Thoracic aorta (tissue), 2 donors: ENCODE measurements at regions not wholly inside any gene's neighbourhood (a gene's known extent, or its start where the extent isn't known, plus 50 kb on each side); places are given as distances from the start of the nearest gene placed in this dataset.

Experiments
- ATAC-seq: fragments of 150-250 bp; one replicate; pipeline ENCODE4 v1.8.0; 2017; ENCODE audit warnings: low read depth; ENCODE audit not compliant: insufficient number of reproducible peaks, low FRiP score
- DNase-seq: peaks from one replicate; pipeline ENCODE4 v3.0.0-alpha.2; 2020; ENCODE audit warnings: low spot score
- H3K27ac ChIP-seq, 2 donors: fragments of 200-600 bp; sonication (generic); 1 replicate in 1 of 2; 2 replicates in 1 of 2; pipeline ENCODE4 v1.5.1; 2016; ENCODE audit warnings: mild to moderate bottlenecking in 2 of 2, moderate library complexity in 2 of 2
- H3K27me3 ChIP-seq: fragments of 200-600 bp; sonication (generic); replicated peaks from 2 replicates; pipeline ENCODE4 v1.6.0; 2016; ENCODE audit warnings: mild to moderate bottlenecking; ENCODE audit not compliant: insufficient read depth
- H3K36me3 ChIP-seq: fragments of 200-600 bp; sonication (generic); one replicate; pipeline ENCODE4 v1.5.1; 2016
- H3K4me1 ChIP-seq, 2 donors: fragments of 200-600 bp; sonication (generic); 1 replicate in 1 of 2; 2 replicates in 1 of 2; pipeline versions ENCODE4 v1.5.1 to v1.6.0; 2016; ENCODE audit warnings: low read depth in 2 of 2, mild to moderate bottlenecking in 1 of 2; ENCODE audit not compliant: control insufficient read depth in 1 of 2
- H3K4me3 ChIP-seq: fragments of 200-600 bp; sonication (generic); 2 replicates; pipeline ENCODE4 v1.5.1; 2016; ENCODE audit warnings: mild to moderate bottlenecking
- H3K9me3 ChIP-seq: fragments of 200-600 bp; sonication (generic); 2 replicates; pipeline ENCODE4 v1.5.1; 2016
- CTCF ChIP-seq: fragments of 200-600 bp; sonication (generic); IDR thresholded peaks from one replicate; pipeline ENCODE4 v1.5.1; 2019; ENCODE audit warnings: antibody characterized with exemption

DNA sequence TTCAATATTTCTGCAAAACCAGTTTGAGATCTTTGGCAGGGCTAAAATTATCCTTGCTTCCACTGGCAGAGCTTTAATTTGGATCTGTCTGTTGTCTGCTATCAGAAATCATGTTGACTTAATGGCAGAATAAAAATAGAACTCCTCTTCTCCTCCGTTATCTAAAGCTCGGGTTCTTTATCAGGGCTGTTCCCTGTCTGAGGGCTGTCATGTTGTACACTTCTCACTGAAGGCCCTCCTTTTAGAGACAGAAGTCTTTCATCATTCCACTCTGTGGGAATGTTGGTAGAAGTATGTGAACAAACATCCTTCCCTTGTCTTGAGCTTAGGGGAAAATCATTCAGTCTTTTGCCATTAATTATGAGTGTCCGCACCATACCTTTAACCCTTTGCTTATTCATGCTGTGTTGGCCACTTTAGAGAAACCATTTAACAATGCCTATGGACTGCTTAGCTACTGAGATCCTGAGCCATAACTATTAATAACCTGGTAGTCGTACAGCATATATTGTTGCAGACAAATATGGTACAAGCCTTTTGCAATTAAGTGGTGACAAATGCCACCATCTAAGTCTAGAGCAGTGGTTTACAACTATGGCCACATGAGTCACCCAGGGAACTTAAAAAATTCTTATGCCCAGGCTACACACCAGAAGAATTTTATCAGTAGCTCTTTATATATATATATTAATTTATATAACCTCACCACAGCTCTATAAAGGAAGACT lies 226.0 kb upstream of the TPM1 start:
- Histone ChIP-seq H3K27me3 (no peaks in the 10 kb centered on the region), H3K36me3 (peaks cover 20% of the 10 kb centered on the region), H3K4me1 (peaks cover 0 to 7% of the 10 kb centered on the region in 2 donors), H3K4me3 (no peak overlapping the region), H3K9me3 (no peaks in the 10 kb centered on the region), H3K27ac (no peak overlapping the region)
- DNase-seq (no peak), ATAC-seq (no peak)
- no peak for TF ChIP-seq CTCF

GRCh38 chr15:62818691-62819090 lies 223.9 kb upstream of the TPM1 start:
- Histone ChIP-seq H3K4me3 (no peak overlapping the region), H3K4me1 (peaks cover 0 to 9% of the 10 kb centered on the region in 2 donors), H3K36me3 (peaks cover 11% of the 10 kb centered on the region), H3K27me3 (no peaks in the 10 kb centered on the region), H3K9me3 (no peaks in the 10 kb centered on the region), H3K27ac (no peak overlapping the region)
- no peak for TF ChIP-seq CTCF
- ATAC-seq (no peak), DNase-seq (no peak)

DNA sequence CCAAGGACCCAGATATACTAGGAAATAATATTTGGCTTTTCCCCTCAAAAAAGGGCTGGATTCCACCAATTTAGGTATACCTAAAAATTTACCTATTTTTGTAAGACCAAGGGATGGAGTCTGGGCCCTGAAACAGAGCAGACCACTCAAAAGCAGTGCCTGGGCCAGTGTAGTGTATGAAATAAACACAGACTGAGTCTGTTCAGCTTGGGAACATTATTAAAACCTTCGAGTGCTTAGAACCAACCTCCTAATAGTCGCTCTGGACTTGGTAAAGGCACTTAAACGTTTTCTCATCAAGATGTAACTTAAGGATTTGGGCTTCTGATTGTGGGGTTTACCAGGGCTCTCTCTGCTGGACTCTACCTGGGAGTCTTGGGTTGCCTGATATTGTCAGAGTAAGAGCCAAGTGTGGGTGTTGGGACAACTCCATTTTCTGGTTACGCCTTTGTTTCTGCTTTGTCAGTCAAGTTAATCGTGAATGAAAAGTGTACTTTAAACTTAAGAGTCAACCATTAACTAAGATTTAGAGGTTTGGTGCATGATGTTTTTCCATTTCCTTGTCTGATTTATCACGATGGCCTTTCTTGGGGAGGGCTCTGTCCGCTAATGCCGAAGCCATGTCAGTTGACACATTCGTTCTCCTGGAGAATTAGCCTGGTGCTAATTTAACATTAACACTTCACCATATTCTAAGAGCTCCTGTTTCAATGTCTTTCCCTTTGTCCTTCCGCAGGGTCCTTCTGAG lies 221.0 kb upstream of the TPM1 start:
- Histone ChIP-seq H3K9me3 (no peaks in the 10 kb centered on the region), H3K36me3 (peaks cover 11% of the 10 kb centered on the region), H3K4me3 (no peak overlapping the region), H3K27me3 (no peaks in the 10 kb centered on the region), H3K4me1 (peaks cover 0 to 15% of the 10 kb centered on the region in 2 donors), H3K27ac (no peak overlapping the region)
- TF ChIP-seq CTCF: no peak
- DNase-seq: no peak
- ATAC-seq: no peak

DNA sequence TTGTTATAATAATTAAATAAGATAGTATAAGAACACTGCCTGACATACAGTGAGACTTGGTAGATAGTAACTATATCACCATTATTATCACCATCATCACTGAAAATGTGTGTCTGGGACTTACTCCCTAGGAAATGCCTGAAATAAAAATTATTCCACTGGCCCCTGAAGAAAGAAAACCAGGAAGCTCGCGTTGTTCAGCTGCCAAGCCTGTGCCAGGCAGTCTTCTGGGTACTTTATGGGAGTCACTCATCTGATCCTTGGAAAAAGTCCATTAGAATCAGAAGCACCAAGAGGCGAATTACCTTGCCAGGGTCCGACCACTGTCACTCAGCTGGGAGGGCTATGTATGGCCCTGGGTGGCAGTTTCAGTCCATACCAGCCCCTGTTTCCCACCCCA lies 220.3 kb upstream of the TPM1 start:
- ATAC-seq (no peak), DNase-seq (no peak)
- no peak overlapping the region for H3K4me3 ChIP-seq
- no peak overlapping the region for H3K27ac ChIP-seq
- peaks cover 0 to 15% of the 10 kb centered on the region in 2 donors for H3K4me1 ChIP-seq
- H3K36me3 ChIP-seq: peaks cover 11% of the 10 kb centered on the region
- H3K27me3 ChIP-seq: no peaks in the 10 kb centered on the region
- H3K9me3 ChIP-seq: no peaks in the 10 kb centered on the region
- no peak for TF ChIP-seq CTCF

- Histone ChIP-seq H3K36me3 (peaks cover 11% of the 10 kb centered on the region), H3K27me3 (no peaks in the 10 kb centered on the region), H3K4me3 (no peak overlapping the region), H3K9me3 (no peaks in the 10 kb centered on the region), H3K27ac (no peak overlapping the region), H3K4me1 (peaks cover 0 to 15% of the 10 kb centered on the region in 2 donors)
- DNase-seq: no peak
- TF ChIP-seq CTCF: no peak
- no peak for ATAC-seq
Measured at GRCh38 chr15:62823561-62823960, 219.0 kb upstream of the TPM1 start.
